IMR-90 (cell line): ENCODE measurements at regions not wholly inside any gene's neighbourhood (a gene's known extent, or its start where the extent isn't known, plus 50 kb on each side); places are given as distances from the start of the nearest gene placed in this dataset.

Experiments
- ATAC-seq: fragments of 200-7000 bp; cut with Tn5 transposase; 2 replicates; pipeline ENCODE4 v1.9.1; 2020; ENCODE audit warnings: low read depth, mild to moderate bottlenecking, moderate library complexity
- BruUV-seq: library from RNA; stranded (reverse); fragments of 400-500 nt; replicated peaks from 2 replicates; lab custom pipeline; 2021; lab: Mats Ljungman, UMichigan
- CTCF ChIA-PET: fragments of 300-600 bp; formaldehyde crosslinking; extraction: SDS; loops from one replicate; lab custom pipeline; 2021; ENCODE audit warnings: antibody characterized with exemption; lab: Yijun Ruan, JAX
- POLR2A ChIA-PET: fragments of 300-600 bp; sonication (Branson Sonifier 250); formaldehyde crosslinking; loops from one replicate; lab custom pipeline; 2022; ENCODE audit warnings: antibody characterized with exemption; ENCODE audit not compliant: unreplicated experiment; lab: Charles Lee
- DNase-seq: peaks from one replicate; pipeline ENCODE4 v3.0.0; 2013
- H2AFZ ChIP-seq: replicated peaks from 2 replicates; pipeline ENCODE3; 2013; ENCODE audit warnings: low read length, mild to moderate bottlenecking; ENCODE audit not compliant: poor library complexity
- H2AK5ac ChIP-seq: 2 replicates; pipeline ENCODE4 v1.6.1; 2013; ENCODE audit warnings: low read depth, low read length, inconsistent platforms
- H2AK9ac ChIP-seq: replicated peaks from 2 replicates; pipeline ENCODE3; 2013; ENCODE audit warnings: mild to moderate bottlenecking, low read depth, low read length, moderate library complexity; ENCODE audit not compliant: poor library complexity
- H2BK120ac ChIP-seq: 2 replicates; pipeline ENCODE4 v1.6.1; 2013; ENCODE audit warnings: low read depth, low read length, inconsistent platforms
- H2BK15ac ChIP-seq: 3 replicates; pipeline ENCODE4 v1.6.1; 2013; ENCODE audit warnings: low read depth, low read length, inconsistent platforms
- H2BK20ac ChIP-seq: 2 replicates; pipeline ENCODE4 v1.6.1; 2013; ENCODE audit warnings: low read depth, mild to moderate bottlenecking, inconsistent platforms, low read length, moderate library complexity
- H2BK5ac ChIP-seq: 2 replicates; pipeline ENCODE4 v1.6.1; 2013; ENCODE audit warnings: mild to moderate bottlenecking, low read depth, low read length, inconsistent platforms; ENCODE audit not compliant: poor library complexity, severe bottlenecking
- H3K14ac ChIP-seq: replicated peaks from 2 replicates; pipeline ENCODE4 v1.6.1; 2013; ENCODE audit warnings: low read depth, low read length, inconsistent platforms
- H3K18ac ChIP-seq: 2 replicates; pipeline ENCODE4 v1.6.1; 2013; ENCODE audit warnings: low read depth, low read length, control low read depth
- H3K23ac ChIP-seq: 2 replicates; pipeline ENCODE4 v1.6.1; 2013; ENCODE audit warnings: low read depth, low read length, inconsistent platforms
- H3K27ac ChIP-seq: 2 replicates; pipeline ENCODE4 v1.5.1; 2013; ENCODE audit warnings: mild to moderate bottlenecking, control low read depth, low read length; ENCODE audit not compliant: insufficient read depth
- H3K27me3 ChIP-seq: 2 replicates; pipeline ENCODE4 v1.6.1; 2013; ENCODE audit warnings: low read length; ENCODE audit not compliant: control insufficient read depth, insufficient read depth
- H3K36me3 ChIP-seq: 2 replicates; pipeline ENCODE4 v1.6.1; 2013; ENCODE audit warnings: low read length, mixed read lengths; ENCODE audit not compliant: control insufficient read depth, insufficient read depth
- H3K4ac ChIP-seq: 2 replicates; pipeline ENCODE4 v1.6.1; 2013; ENCODE audit warnings: low read depth, low read length, inconsistent platforms
- H3K4me1 ChIP-seq: 2 replicates; pipeline ENCODE4 v1.6.1; 2013; ENCODE audit warnings: low read length, mixed read lengths; ENCODE audit not compliant: control insufficient read depth, insufficient read depth
- H3K4me2 ChIP-seq: 2 replicates; pipeline ENCODE4 v1.6.1; 2013; ENCODE audit warnings: low read depth, mild to moderate bottlenecking, control low read depth, low read length, moderate library complexity
- H3K4me3 ChIP-seq: 2 replicates; pipeline ENCODE4 v1.5.1; 2013; ENCODE audit warnings: low read depth, mild to moderate bottlenecking, control low read depth, low read length, moderate library complexity; ENCODE audit not compliant: insufficient read depth
- H3K56ac ChIP-seq: 2 replicates; pipeline ENCODE4 v1.6.1; 2013; ENCODE audit warnings: low read length, inconsistent platforms; ENCODE audit not compliant: insufficient read depth; ENCODE audit errors: extremely low read depth
- H3K79me1 ChIP-seq, 2 experiments: 2 replicates each; pipeline ENCODE4 v1.6.1; 2013; ENCODE audit warnings: low read length in 2 of 2, inconsistent platforms in 1 of 2, low read depth in 1 of 2
- H3K9ac ChIP-seq: 2 replicates; pipeline ENCODE4 v1.6.1; 2013; ENCODE audit warnings: low read depth, low read length, control low read depth
- H3K9me1 ChIP-seq: 2 replicates; pipeline ENCODE4 v1.6.1; 2013; ENCODE audit warnings: low read length, inconsistent platforms; ENCODE audit not compliant: insufficient read depth
- H3K9me3 ChIP-seq: 2 replicates; pipeline ENCODE4 v1.6.1; 2013; ENCODE audit warnings: low read length; ENCODE audit not compliant: control insufficient read depth, insufficient read depth
- H4K20me1 ChIP-seq: 2 replicates; pipeline ENCODE4 v1.6.1; 2013; ENCODE audit warnings: low read length, inconsistent platforms; ENCODE audit not compliant: insufficient read depth
- H4K5ac ChIP-seq: 2 replicates; pipeline ENCODE4 v1.6.1; 2013; ENCODE audit warnings: mild to moderate bottlenecking, low read depth, low read length, control low read depth
- H4K8ac ChIP-seq, 2 experiments: 2 replicates each; pipeline ENCODE4 v1.6.1; 2013; ENCODE audit warnings: low read depth in 2 of 2, low read length in 2 of 2, control low read depth in 1 of 2, inconsistent platforms in 1 of 2
- H4K91ac ChIP-seq: 2 replicates; pipeline ENCODE4 v1.6.1; 2013; ENCODE audit warnings: low read depth, low read length, inconsistent platforms; ENCODE audit not compliant: insufficient read depth
- BHLHE40 ChIP-seq: fragments of 150-350 bp; IDR thresholded peaks from 2 replicates; pipeline ENCODE4 v1.6.1; 2016; ENCODE audit warnings: mild to moderate bottlenecking, low read depth, low read length
- CEBPB ChIP-seq: IDR thresholded peaks from 2 replicates; pipeline ENCODE4 v1.6.1; 2012; ENCODE audit warnings: low read depth, low read length, improper control_type of control experiment
- CTCF ChIP-seq: conservative IDR thresholded peaks from 2 replicates; pipeline ENCODE4 v1.5.1; 2012; ENCODE audit warnings: mild to moderate bottlenecking, low read depth, low read length, improper control_type of control experiment
- ELK1 ChIP-seq: fragments of 150-350 bp; IDR thresholded peaks from 2 replicates; pipeline ENCODE4 v1.6.1; 2016; ENCODE audit warnings: low read depth, mild to moderate bottlenecking, low read length, moderate library complexity, borderline replicate concordance
- FOS ChIP-seq: fragments of 150-350 bp; IDR thresholded peaks from 2 replicates; pipeline ENCODE4 v1.6.1; 2016; ENCODE audit warnings: low read depth, low read length
- MAZ ChIP-seq: IDR thresholded peaks from 2 replicates; pipeline ENCODE4 v1.6.1; 2012; ENCODE audit warnings: low read depth, mild to moderate bottlenecking, low read length, improper control_type of control experiment, moderate library complexity, borderline replicate concordance
- MXI1 ChIP-seq: IDR thresholded peaks from 2 replicates; pipeline ENCODE4 v1.6.1; 2012; ENCODE audit warnings: low read depth, mild to moderate bottlenecking, low read length, moderate library complexity, borderline replicate concordance
- POLR2A ChIP-seq: IDR thresholded peaks from 2 replicates; pipeline ENCODE4 v1.6.1; 2012; ENCODE audit warnings: mild to moderate bottlenecking, low read depth, low read length
- RCOR1 ChIP-seq: IDR thresholded peaks from 2 replicates; pipeline ENCODE4 v1.6.1; 2012; ENCODE audit warnings: mild to moderate bottlenecking, low read length, improper control_type of control experiment; ENCODE audit not compliant: insufficient replicate concordance
- RFX5 ChIP-seq: IDR thresholded peaks from 2 replicates; pipeline ENCODE4 v1.8.0; 2012; ENCODE audit warnings: low read depth, mild to moderate bottlenecking, low read length, moderate library complexity
- SMC3 ChIP-seq: fragments of 150-350 bp; IDR thresholded peaks from 2 replicates; pipeline ENCODE4 v1.6.1; 2016; ENCODE audit warnings: low read depth, mild to moderate bottlenecking, antibody characterized with exemption, low read length, moderate library complexity
- WGBS, 2 experiments: methylation state at CpG; one replicate each; pipeline versions ENCODE4 v1.1.5 to v1.1.7; 2013; ENCODE audit warnings: missing lambda C conversion rate in 2 of 2; ENCODE audit not compliant: insufficient read length in 1 of 2; ENCODE audit errors: extremely low coverage in 2 of 2; 5-methylcytosine and 5-hydroxymethylcytosine counted together
- dilution Hi-C: fragments of 300-500 bp; cut with HindIII; formaldehyde crosslinking; loops from one replicate; pipeline ENCODE4 v1.14.3; 2018; ENCODE audit warnings: low sequenced_read_pairs; ENCODE audit not compliant: unreplicated experiment
- in situ Hi-C: fragments of 300-500 bp; cut with MboI; formaldehyde crosslinking; loops from 3 replicates; pipeline ENCODE4 v1.14.3; 2019; ENCODE audit warnings: low sequenced_read_pairs, inconsistent platforms, mixed read lengths
- intact Hi-C: fragments of 100-400 bp; cut with micrococcal nuclease; formaldehyde crosslinking; loops from 2 replicates; pipeline ENCODE4 v1.10.0; 2022

GRCh38 chr5:53785924-53786323 lies 225.5 kb downstream of the NDUFS4 start:
- no CpG with 5 or more reads among the region's 3 CpGs for WGBS, 2 experiments

More at GRCh38 chr5:53785924-53786323, 225.5 kb downstream of the NDUFS4 start:
- BruUV-seq: no TSS peak
- Histone ChIP-seq H2AK9ac (no peak overlapping the region), H3K14ac (no peak overlapping the region), H3K4me1 (0 out of 2 replicates have a peak, but pooled peaks cover 2% of the 10 kb centered on the region), H4K5ac (no peak overlapping the region), H3K4ac (no peak overlapping the region), H3K9ac (no peak overlapping the region), H2BK120ac (no peak overlapping the region), H3K23ac (no peak overlapping the region), H3K9me3 (no peaks in the 10 kb centered on the region; the same call in 1 of the 2 replicates), H3K27me3 (no peaks in the 10 kb centered on the region), H3K4me2 (no peak overlapping the region), H3K56ac (no peak overlapping the region), H4K20me1 (no peaks in the 10 kb centered on the region), H3K27ac (no peak overlapping the region), H3K18ac (no peak overlapping the region), H2AFZ (no peak overlapping the region), H4K91ac (no peak overlapping the region), H2BK20ac (no peak overlapping the region), H2BK5ac (no peak overlapping the region), H2BK15ac (no peak overlapping the region), H3K79me1 (no peaks in the 10 kb centered on the region), H3K36me3 (no peaks in the 10 kb centered on the region), H3K4me3 (no peak overlapping the region), H3K9me1 (no peaks in the 10 kb centered on the region), H2AK5ac (no peak overlapping the region), H4K8ac (no peak overlapping the region)
- dilution Hi-C loops (no loop called here), intact Hi-C loops (no loop called here), in situ Hi-C loops (no loop called here)
- ChIA-PET POLR2A (no interaction called here), CTCF (no interaction called here)
- TF ChIP-seq SMC3: no peak
- no peak for TF ChIP-seq CTCF
- no peak for TF ChIP-seq ELK1
- no peak for TF ChIP-seq POLR2A
- TF ChIP-seq RCOR1: no peak
- TF ChIP-seq CEBPB: no peak
- no peak for TF ChIP-seq MAZ
- TF ChIP-seq FOS: no peak
- no peak for TF ChIP-seq MXI1
- no peak for TF ChIP-seq RFX5
- no peak for TF ChIP-seq BHLHE40
- no peak for DNase-seq
- ATAC-seq: no peak
